ENCODE measurements at regions not wholly inside any gene's neighbourhood (a gene's known extent, or its start where the extent isn't known, plus 50 kb on each side); places are given as distances from the start of the nearest gene placed in this dataset.

DNA sequence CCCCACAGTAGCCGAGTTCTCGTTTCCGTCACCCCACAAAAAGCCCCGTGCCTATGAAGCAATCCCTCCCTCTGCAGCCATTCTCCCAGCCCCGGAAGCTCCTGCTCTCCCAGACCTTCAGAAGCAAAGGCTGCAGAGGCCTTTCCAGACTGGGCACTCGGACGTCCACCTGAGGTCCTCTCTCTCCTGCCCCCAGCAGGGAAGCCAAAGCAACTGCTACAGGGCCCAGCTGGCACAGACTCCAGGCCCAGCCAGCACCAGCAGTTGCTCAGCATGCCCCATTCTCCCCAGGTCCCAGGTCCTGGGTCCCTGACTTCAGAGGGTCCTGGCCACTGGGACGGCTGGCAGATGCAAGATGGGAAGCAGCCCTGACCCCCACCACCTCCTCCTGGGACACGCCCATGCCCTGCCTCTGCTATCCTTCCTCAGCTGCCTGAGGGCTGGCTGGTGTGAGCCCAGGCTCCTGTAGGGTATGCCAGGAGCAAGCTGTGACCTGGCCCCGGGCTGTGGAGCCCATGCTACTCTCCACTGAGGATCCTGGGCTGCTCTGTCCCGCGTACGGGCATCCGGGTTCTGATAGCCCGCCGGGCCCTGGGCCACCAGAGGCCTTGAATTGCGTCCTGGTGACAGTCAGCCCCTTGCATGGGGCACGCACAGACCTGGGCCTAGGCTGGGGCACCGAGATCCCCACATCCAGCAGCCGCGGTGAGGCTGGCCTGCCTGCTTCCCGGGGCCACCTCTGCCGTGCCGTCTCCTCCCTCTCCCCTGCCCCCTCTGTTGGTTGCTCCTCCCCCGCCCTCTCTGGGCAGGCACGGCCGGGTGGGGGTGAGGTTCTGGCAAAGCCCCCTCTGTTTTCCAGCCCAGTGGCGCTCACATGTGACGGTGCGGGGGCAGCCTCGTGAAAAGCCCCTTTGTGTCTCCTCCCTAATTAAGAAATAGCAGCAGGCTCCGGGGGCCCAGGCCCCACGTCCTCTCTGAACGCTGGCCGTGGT lies 1310.3 kb downstream of the BRD1 start:
- FAIRE-seq = no peak

DNA sequence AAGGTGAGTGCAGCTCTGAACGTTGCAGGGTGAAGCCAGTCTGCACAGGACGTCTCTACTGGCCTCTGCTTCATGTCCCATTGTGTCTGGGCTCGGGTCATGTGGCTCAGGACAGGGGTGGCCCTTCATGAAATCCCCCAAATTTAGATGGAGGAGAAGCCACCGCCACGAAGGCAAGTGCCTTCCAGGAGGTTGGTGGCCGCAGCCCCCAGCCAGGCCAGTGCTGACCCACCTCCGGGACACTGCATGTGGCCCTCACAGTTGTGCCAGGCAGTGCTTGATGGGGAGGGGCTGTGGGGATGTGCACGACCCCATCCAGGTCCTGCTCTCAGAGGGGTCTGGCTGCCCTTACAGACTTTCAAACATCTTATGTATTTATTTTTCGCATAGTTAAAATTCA lies 1311.1 kb downstream of the BRD1 start:
- FAIRE-seq = no peak

DNA sequence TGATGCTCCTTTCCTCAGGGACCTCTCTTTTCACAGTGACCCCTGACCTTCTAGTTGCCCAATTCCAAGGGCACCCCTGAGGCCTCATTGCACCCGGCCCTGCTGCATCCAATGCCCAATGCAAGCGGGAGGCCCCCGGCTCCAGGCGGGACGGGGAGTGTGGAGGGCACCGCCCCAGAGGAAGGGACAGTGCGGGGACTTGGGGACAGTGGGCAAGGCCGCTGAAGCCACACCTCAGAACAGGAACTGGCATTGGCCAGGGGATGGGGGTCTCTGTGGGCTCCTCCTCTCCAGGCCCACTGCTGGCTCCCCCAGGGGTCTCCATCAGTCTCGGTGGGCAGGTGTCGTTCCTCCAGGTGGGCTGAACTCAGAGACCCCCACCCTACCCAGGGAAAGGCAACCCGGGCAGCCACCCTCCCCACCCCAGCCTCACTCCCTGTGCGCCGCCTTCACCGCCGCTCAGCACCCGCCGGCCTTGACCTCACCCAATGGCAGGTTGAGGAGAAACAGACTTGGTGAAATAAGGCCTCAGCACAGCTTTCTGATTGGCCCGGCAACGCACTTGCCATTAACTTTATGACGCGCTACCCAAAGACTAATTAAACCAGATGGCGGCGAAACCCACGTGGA lies 1312.0 kb downstream of the BRD1 start:
- no peak for FAIRE-seq

DNA sequence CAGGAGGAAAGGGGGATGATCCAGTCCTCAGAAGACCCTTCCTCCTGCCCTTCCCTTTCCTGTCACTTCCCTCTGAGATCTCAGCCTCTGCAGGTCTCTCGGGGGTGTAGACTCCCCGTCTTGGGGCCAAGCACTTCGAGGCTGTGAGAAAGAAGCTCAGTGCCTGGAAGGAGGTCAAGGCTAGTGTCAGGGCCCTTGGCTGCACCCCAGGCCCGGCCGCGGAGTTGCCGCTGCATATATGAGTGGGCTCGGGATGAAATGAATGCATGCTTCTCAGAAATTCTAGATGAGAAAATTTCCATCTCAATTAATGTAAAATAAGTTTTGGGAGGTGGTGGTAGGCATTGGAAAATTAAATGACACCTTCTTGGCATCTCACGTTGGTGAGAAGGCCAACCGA lies 1313.7 kb downstream of the BRD1 start:
- no peak for FAIRE-seq

DNA sequence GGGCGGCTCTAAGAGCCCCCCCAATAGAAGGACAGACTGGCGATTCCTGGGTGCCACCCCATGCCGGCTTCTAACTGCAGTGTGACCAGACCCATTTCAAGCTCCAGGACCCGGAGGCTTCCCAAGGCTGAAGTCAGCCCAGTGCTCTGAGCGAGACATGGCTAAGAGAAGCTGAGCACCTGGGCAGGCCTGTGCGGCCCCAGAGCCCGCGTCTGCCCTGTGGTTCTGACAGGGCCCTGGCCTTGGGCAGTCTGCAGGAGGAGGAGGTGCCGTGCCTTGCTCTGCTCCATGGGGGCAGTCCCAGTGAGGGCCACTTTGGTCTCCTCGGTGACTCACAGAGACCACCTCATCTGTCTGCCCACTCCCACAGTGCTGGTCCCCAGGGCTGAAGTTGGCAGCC lies 1314.2 kb downstream of the BRD1 start:
- no peak for FAIRE-seq

DNA sequence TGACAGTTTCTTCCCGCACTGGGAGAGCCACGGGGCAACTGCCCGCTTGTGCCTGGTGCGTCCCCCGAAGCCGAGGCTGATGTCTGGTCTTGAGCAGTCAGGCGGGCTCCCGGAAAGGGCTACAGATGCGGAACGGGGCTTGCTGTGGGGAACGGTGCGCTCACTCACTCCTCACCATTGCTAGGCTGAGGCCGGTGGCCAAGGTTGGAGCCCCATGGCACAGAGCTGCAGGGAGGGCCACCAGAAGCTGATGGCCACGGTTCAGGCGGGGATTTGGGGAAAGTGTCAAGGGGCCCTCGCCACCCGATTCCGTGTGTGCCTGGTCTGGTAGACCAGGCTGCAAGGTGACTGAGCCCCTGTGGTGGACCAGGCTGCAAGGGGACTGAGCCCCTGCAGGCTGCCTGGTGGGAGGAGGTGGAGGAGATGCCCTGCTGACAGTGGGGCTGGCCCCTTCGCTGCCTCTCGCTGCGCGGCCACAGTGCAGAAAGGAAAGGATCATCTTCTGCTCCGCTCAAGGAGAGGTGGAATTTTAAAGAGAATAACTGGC lies 1315.8 kb downstream of the BRD1 start:
- no peak for FAIRE-seq

DNA sequence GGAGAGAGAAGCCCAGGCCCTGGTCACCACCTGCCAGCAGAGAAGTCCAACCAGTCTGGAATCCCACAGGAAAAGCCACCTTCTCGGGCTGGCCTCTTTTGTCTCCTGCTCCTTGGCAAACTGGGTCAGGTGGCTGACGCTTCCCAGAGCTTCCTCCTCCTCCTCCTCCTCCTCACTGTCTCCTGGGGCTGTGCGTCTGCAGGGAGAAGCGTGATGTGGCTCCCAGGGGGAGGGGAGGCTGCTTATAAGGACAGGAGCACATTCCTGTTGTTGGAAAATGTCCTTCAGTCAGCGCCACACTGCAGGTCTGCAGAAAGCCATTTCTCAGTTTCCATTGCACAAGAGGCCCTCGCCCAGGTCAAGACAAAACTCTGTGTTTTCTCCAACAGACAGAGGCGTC lies 1316.5 kb downstream of the BRD1 start:
- no peak for FAIRE-seq

DNA sequence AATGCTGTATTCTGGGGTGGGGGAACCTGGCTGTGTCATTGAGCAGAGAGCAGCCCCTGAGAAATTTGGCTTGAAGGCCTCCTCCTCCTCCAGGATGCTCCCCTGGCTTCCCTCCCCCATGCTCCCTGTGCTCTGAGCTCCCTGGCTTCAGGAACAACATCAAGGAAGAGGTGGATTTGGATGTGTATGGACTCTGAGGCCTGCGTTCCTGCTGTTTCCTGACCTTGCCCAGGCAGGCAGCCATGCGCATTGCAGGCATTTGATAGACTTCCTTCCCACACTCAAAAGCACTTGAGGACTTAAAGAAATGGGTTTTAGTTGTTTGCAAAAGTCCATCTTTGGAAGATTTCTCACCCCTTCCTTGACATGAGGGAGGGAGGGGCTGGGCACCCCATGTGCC lies 1317.1 kb downstream of the BRD1 start:
- no peak for FAIRE-seq

DNA sequence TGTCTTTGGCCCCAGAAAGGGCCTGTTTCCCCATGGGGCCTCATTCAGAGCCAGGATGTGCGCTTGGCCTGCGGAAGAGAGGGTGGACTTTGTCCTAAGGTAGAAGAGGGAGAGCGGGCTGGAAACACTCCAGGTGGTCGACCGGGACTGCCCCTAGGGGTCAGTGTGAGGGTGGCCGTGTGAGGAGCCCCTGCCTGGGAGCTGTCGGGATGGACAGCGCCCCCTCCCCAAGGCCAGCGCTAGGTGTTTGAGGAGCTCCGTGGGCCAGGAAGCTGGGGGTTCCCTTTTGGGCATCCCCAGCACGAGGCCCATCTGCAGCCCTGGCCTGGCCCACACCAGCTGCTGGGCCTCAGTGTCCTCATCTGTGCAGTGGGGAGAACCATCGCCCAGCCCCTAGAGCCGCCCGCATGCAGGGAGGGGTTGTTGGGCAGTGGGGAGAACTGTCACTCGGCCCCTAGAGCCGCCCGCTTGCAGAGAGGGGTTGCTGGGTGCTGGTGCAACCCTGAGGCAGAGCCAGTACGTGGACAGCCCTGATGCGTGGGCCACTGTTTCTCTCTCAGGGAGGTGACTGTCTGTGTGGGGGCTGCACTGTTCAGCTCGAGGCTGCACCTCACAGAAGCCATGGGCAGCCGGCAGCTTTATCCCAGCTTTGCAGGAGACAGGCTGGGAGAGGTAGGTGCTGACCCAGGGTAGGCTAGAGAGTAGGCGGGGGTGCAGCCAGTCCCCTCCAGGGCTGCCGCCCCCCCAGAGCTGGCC lies 1319.9 kb downstream of the BRD1 start:
- no peak for FAIRE-seq

DNA sequence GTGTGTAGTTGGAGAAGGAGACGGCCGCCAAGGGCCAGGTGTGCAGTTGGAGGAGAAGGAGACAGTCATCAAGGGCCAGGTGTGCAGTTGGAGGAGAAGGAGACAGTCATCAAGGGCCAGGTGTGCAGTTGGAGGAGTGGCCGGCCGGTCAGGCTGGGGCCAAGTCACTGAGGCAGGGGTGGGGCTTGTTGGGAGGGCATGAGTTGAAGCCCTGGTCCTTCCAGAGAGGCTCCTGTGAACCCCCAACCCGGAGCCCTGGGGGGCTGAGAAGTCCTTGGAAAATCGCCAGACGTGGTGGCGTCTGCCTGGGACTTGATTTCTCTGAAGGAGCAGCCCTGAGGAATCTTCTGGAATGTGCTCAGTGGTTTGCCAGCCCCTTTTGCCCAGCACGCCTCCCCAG lies 1320.5 kb downstream of the BRD1 start:
- no peak for FAIRE-seq

DNA sequence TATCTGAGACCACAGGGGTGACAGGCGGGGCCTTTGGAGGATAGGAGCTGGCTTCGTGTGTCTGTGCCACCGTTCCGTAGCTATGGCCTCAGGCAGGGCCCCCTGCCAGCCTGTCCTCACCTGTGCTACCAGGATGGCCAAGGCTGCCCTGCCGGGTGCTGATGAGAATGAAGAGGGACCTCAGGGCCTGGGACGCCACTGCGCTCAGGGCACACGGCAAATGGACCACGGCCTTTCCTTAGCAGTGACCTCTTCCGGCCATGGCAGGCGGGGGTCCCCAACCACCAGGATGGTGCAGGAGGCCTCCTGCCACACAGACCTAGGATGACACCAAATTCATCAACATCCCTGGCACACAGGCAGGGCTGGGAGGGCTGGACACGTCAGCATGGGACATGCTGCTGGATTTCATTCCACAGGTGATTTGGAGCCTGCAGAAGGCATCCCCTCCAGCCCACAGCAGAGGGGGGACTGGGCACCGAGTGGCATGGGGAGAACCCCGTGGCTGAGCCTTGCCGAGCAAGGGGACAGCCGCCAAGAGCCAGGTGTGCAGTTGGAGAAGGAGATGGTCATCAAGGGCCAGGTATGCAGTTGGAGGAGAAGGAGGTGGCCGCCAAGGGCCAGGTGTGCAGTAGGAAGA lies 1321.0 kb downstream of the BRD1 start:
- no peak for FAIRE-seq

DNA sequence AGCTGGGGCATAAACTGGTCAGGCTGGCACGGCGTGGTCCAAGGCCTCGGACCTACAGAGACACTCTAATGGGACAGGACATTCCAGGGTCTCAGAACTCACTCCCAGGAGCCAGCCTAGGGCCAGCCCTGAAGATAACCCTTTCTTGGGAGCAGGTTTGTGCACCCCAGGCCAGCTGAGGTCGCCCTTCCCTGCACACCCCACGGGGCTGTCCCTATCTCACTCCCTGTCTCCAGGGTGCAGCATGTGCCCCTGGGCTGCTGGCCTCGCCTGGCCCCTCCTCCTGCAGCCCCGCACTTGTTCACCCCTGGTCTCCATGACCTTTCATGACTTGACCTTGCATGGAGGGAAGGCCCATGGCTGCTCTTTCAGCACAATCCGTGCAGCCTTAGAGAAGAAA lies 1321.8 kb downstream of the BRD1 start:
- no peak for FAIRE-seq

DNA sequence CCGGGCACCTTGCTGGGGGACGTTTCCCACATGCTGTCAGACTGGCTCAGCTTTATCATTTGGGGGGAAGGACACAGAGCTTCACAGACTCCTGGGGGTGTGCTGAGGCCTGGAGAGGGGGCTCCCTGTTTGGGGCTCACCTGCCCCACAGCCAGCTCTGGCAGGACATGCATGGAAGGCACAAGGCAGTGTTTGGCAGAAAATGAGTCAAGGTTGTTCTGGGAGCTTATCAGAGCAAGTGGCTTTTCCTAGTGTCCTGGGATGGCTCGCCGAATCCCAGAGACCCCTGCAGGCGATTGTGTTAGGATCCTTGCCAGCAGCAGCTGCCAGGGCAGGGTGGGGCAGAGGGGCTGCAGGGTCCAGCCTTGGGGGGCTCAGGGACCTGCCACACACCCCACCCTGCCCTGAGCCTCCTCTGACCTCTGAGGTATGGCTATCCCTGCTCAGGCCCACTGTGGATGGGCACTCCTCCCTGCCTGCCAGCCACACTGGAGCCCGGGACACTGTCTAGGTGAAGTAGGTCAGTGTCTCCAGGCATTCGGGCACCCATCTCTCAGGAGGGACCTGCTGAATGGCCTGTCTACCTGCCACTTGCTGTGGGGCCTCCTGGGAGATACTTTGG lies 1323.0 kb downstream of the BRD1 start:
- FAIRE-seq = no peak

DNA sequence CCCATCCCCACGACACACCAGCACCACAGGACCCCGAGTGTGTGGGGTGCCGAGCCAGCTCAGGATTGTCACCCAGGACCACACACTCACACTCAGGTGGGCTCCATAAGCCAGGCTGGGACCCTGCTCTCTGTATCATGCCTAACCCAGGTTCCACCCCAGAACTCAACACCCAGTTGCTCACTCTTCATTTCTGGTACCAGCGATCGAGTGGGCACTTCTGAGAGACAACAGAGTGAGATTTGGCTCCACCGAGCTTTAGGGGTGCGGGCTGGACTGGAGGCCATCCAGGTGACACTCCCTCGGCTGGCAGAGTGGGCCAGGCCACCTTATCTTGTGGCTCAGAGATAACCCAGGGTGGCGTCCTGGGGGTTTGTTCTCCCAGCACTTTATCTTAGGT lies 1323.8 kb downstream of the BRD1 start:
- FAIRE-seq = no peak

DNA sequence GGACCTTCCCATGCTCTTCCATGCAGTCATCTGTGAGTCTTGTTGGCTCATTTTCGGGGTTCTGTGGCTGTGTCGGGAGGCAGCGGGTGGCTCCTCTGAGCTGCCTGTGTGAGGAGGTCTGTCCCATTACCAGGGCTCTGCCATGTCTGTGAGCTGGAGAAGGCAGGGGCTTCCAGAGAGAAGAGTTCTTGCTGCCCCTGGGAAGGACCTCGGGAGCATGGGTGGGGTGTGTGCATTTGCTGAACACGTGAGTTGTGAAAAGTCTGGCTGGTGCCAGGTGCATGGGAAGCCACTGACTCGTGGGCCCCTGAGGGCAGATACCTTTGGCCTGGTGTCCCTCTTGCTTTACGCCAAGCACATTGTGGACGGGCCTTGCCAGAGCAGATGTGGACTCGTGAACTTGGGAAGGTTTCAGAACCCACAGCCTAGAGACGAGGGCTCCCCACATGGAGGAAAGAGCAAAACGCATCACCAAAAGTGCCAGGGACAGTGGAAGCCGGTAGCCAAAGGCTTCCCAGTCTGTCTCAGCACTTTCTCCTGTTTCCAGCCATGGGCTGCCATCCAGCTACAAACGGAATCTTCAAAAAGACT lies 1324.5 kb downstream of the BRD1 start:
- no peak for FAIRE-seq

DNA sequence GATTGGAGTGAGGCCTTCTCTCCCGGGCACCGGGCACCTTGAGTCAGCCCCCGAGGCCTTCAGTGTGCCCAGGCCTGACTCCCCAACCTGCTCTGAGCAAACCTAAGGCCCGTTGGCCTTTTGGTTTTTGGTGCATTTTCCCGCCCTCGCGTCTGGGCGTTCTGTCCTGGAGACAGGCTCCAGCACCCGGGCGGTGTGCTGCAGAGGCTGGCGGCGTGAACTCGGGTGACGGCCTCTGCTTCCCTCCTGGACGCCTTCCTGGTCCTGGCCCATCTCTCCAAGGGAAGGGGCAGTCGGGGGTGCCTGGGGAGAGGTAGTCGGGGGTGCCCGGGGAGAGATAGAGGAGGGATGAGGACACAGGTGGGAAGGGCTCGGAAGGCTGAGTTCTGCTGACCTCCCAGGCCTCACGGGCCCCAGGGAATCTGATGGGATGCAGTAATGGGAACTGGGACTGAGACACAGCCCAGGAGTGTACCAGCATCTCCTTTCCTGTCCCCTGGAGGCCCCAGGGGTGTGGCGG lies 1326.4 kb downstream of the BRD1 start:
- no peak for FAIRE-seq

DNA sequence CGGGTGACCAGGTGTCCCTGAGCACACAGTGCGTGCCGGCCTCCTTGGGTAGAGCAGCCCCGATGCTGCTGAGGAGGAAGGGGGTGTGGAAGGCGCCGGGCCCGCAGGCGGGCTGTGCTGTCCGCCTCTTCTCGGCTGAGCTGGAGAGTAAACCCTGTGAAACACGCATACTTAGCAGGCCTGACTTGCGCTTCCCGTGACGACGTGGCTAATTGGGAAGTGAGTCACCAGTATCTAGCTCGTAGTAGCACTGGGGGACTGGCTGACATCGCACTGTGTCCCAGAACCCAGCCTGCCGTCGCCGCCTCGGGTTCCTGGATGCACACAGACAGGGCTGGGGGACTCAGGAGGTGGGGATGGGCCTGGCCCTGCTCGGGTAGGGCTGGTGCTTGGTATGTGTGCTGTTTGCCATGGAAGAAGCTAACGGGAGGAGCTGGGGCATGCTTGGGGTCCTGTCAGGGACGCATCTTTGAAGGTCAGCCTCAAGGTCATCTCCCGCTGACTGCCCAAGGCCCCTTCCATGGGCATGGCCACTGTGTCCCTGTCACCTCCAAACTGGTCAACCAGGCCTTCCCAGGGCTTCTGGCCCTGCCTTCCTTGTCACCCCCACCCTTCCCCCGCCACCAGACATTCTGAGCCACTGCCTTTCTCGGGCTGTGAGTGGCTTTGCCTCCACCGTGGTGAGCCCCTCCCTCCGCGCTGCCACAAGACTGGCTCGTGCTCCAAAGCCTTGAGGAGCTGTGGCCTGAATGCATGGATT lies 1327.0 kb downstream of the BRD1 start:
- no peak for FAIRE-seq

DNA sequence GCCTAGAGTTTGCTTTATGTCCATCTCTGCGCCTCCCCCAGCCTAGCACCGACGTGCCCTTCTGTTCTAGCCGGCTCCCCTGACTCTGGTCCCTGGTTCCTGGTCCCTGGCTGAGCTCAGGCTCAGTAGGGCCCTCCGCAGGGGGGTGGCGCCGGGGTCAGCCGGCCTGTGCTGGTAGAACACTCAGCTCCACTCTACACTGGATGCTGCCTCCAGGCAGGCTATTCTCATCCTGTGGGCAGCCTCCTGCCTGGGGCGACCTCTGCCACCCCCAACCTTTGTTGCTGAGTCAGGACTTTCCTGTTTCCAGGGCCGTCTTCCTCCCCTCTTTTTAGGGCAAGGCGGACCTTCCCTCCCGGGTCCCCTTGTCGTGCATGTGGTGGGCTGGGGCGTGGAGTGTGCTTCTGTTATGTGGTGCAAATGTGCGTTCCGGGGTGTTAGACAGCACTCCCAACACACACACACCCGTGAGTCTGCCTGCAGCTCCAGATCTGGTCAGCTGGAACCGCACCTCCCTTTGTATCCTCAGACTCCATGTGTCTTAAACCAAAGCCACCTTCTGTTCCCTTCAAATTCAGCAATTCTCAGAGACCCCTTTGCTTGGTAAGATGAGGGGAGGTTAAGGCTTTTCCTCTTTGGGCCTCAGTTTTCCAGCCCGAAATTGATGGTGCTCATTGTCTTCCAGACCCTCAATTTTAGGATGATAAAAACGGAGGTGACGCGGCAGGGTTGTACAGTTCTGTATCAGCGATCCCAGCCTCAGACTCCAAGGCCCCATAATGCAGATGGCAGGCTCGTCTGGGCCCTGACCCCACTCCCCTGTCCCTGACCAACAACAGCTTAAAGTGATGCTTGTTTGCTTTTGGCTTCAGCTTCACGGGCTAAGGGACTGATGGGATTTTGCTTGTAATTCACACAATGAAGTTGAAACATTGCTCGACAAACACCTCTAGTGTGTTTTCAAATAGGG lies 1327.9 kb downstream of the BRD1 start:
- FAIRE-seq = no peak

DNA sequence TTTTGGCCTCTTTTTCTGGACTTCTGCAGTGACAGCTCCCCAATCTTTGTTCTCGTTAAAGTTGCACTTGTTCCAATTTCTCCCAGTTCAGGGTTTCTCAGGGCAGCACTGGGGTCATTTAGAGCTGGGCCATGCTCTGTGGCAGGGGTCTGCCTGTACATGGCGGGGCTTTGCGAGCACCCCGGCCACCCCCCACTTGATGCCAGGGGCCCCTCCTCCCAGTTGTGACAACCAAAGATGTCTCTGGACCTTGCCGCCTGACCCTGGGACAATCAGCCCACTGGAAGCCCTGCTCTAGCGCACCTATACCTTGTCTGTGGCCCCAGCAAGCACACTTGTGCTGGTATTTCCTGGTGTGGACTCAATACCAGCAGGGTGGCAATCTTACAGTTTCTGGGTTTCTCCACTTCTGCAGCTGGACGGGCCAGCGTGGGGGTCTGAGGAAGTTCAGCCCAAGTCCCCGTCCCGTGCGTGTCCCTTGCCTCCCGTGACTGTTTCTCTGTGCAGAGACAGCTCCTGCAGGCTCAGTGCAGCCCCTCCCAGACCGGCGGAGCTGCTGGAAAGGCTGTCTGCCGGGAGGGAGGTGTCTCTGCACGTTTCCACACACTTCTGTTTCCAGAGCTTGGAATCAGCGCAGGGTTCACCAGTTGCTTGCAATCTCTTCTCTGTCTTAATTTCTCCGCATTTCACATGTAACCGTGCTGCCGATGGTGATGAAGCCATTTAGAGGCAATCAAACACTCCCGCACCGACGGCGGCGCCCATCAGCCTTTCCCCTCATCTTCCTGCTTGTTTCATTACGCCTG lies 1328.9 kb downstream of the BRD1 start:
- FAIRE-seq = no peak
